GM23338 (cell line): ENCODE measurements at regions not wholly inside any gene's neighbourhood (a gene's known extent, or its start where the extent isn't known, plus 50 kb on each side); places are given as distances from the start of the nearest gene placed in this dataset.

Experiments used
- ATAC-seq: fragments of 200-7000 bp; cut with Tn5 transposase; 3 replicates; pipeline ENCODE4 v1.9.1; 2020
- DNase-seq: peaks from one replicate; pipeline ENCODE4 v3.0.0-alpha.2; 2015; ENCODE audit warnings: low spot score
- H2AFZ ChIP-seq: fragments of 200-600 bp; sonication (generic); 2 replicates; pipeline ENCODE4 v1.8.0; 2016; ENCODE audit warnings: antibody characterized with exemption, mild to moderate bottlenecking, moderate library complexity
- H3F3A ChIP-seq: fragments of 200-600 bp; sonication (generic); replicated peaks from 2 replicates; pipeline ENCODE4 v1.8.0; 2017; ENCODE audit warnings: antibody characterized with exemption, mixed run types, low read depth
- H3K27ac ChIP-seq: fragments of 200-600 bp; sonication (generic); 2 replicates; pipeline ENCODE4 v1.6.1; 2016; ENCODE audit warnings: low read depth
- H3K27me3 ChIP-seq: fragments of 200-600 bp; sonication (generic); 2 replicates; pipeline ENCODE4 v1.8.0; 2016; ENCODE audit warnings: mild to moderate bottlenecking, mixed run types, moderate library complexity; ENCODE audit not compliant: insufficient read depth
- H3K36me3 ChIP-seq: fragments of 200-600 bp; sonication (generic); 2 replicates; pipeline ENCODE4 v1.8.0; 2016; ENCODE audit warnings: mild to moderate bottlenecking; ENCODE audit not compliant: insufficient read depth
- H3K4me1 ChIP-seq: fragments of 200-600 bp; sonication (generic); 2 replicates; pipeline ENCODE4 v1.8.0; 2016; ENCODE audit warnings: mild to moderate bottlenecking, moderate library complexity; ENCODE audit not compliant: insufficient read depth
- H3K4me2 ChIP-seq: fragments of 200-600 bp; sonication (generic); 2 replicates; pipeline ENCODE4 v1.7.1; 2017; ENCODE audit warnings: mixed run types
- H3K4me3 ChIP-seq: fragments of 200-600 bp; sonication (generic); 2 replicates; pipeline ENCODE4 v1.6.1; 2016; ENCODE audit warnings: mixed run types
- H3K79me2 ChIP-seq: fragments of 200-600 bp; sonication (generic); replicated peaks from 2 replicates; pipeline ENCODE4 v1.8.0; 2017; ENCODE audit warnings: mild to moderate bottlenecking; ENCODE audit not compliant: insufficient read depth
- H3K9me2 ChIP-seq: fragments of 200-600 bp; sonication (generic); 2 replicates; pipeline ENCODE4 v1.8.0; 2017; ENCODE audit not compliant: insufficient read depth
- H4K20me1 ChIP-seq: fragments of 200-600 bp; sonication (generic); replicated peaks from 2 replicates; pipeline ENCODE4 v1.8.0; 2017; ENCODE audit warnings: mild to moderate bottlenecking; ENCODE audit not compliant: insufficient read depth
- H3K27ac Mint-ChIP-seq: 2 replicates; pipeline ENCODE4 v1.8.0; 2020; ENCODE audit warnings: inconsistent platforms, mild to moderate bottlenecking, moderate library complexity, mixed read lengths
- H3K27me3 Mint-ChIP-seq: 3 replicates; pipeline ENCODE4 v1.8.0; 2022; ENCODE audit warnings: low read depth, mild to moderate bottlenecking, moderate library complexity, mixed read lengths, inconsistent platforms; ENCODE audit not compliant: insufficient read depth, poor library complexity
- H3K36me3 Mint-ChIP-seq: 3 replicates; pipeline ENCODE4 v1.8.0; 2021; ENCODE audit warnings: low read depth, mild to moderate bottlenecking, inconsistent platforms, moderate library complexity, mixed read lengths
- H3K4me1 Mint-ChIP-seq: 3 replicates; pipeline ENCODE4 v1.8.0; 2020; ENCODE audit warnings: mild to moderate bottlenecking, inconsistent platforms, mixed read lengths
- H3K4me3 Mint-ChIP-seq: 3 replicates; pipeline ENCODE4 v1.8.0; 2021; ENCODE audit warnings: moderate library complexity, mild to moderate bottlenecking, inconsistent platforms, mixed read lengths
- H3K9me3 Mint-ChIP-seq: 3 replicates; pipeline ENCODE4 v1.8.0; 2020; ENCODE audit warnings: moderate library complexity, mild to moderate bottlenecking, inconsistent platforms, mixed read lengths
- CREB1 ChIP-seq: fragments of 250-450 bp; sonication (Bioruptor Pico); IDR thresholded peaks from 2 replicates; pipeline ENCODE4 v1.5.0; 2020; ENCODE audit warnings: low read depth, mild to moderate bottlenecking, moderate library complexity
- EZH2 ChIP-seq: fragments of 200-600 bp; sonication (generic); IDR thresholded peaks from one replicate; pipeline ENCODE4 v1.8.0; 2017; ENCODE audit warnings: antibody characterized with exemption, mild to moderate bottlenecking, low read depth; ENCODE audit not compliant: unreplicated experiment
- EZH2phosphoT487 ChIP-seq: fragments of 200-600 bp; sonication (generic); IDR thresholded peaks from one replicate; pipeline ENCODE4 v1.8.1; 2018; ENCODE audit warnings: antibody characterized with exemption; ENCODE audit not compliant: unreplicated experiment
- JUNB ChIP-seq: IDR thresholded peaks from one replicate; pipeline ENCODE4 v1.6.1; 2016; ENCODE audit warnings: antibody characterized with exemption; ENCODE audit not compliant: unreplicated experiment
- NANOG ChIP-seq: IDR thresholded peaks from 2 replicates; pipeline ENCODE4 v1.6.1; 2016; ENCODE audit warnings: antibody characterized with exemption, borderline replicate concordance
- POLR2AphosphoS5 ChIP-seq: IDR thresholded peaks from 2 replicates; pipeline ENCODE4 v1.6.1; 2016; ENCODE audit warnings: antibody characterized with exemption, low read depth
- STAT1 ChIP-seq: IDR thresholded peaks from one replicate; pipeline ENCODE4 v1.6.1; 2016; ENCODE audit warnings: antibody characterized with exemption; ENCODE audit not compliant: unreplicated experiment
- ZNF114 ChIP-seq: fragments of 250-450 bp; sonication (Bioruptor Pico); IDR thresholded peaks from 2 replicates; pipeline ENCODE4 v1.5.0; 2020; ENCODE audit warnings: mild to moderate bottlenecking, moderate library complexity
- ZNF331 ChIP-seq: fragments of 250-450 bp; sonication (Bioruptor Pico); IDR thresholded peaks from 2 replicates; pipeline ENCODE4 v1.5.0; 2020; ENCODE audit warnings: low read depth, mild to moderate bottlenecking, moderate library complexity
- TF ChIP-seq, protein P1 (sequence below), 2 experiments: fragments of 200-600 bp in 1 of 2; sonication (generic) in 1 of 2; conservative IDR thresholded peaks; 2 replicates each; pipeline versions ENCODE4 v1.5.1 to v1.6.1; 2016 to 2017; ENCODE audit warnings: antibody characterized with exemption in 2 of 2, low read depth in 2 of 2, mild to moderate bottlenecking in 2 of 2, moderate library complexity in 1 of 2
- TF ChIP-seq, protein P2 (sequence below): fragments of 250-450 bp; sonication (Bioruptor Pico); IDR thresholded peaks from 2 replicates; pipeline ENCODE4 v1.5.0; 2020; ENCODE audit warnings: mild to moderate bottlenecking, moderate library complexity
- TF ChIP-seq, protein P3 (sequence below): IDR thresholded peaks from 2 replicates; pipeline ENCODE4 v1.6.1; 2016; ENCODE audit warnings: antibody characterized with exemption
- TF ChIP-seq, protein P4 (sequence below): IDR thresholded peaks from one replicate; pipeline ENCODE4 v1.6.1; 2018; ENCODE audit warnings: antibody characterized with exemption; ENCODE audit not compliant: unreplicated experiment

DNA sequence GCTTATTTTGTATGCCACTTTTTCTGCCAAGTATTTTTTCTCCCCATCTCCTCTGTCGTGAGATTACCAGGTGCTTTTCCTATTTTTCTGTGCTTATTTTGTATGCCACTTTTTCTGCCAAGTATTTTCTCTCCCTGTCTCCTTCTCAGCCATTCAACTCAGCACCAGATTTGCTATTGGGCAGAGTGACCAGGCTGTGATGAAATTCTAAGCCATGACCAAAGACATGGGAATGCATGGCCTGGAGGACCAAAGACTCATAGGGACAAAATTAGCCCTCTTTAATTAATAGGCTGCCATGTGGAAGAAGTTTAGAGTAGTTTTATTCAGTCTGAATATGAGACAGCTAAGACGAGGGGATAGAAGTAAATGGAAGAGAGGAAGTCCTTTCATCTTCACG, 257.4 kb downstream of the SQOR start:
- Histone ChIP-seq H3F3A (no peaks in the 10 kb centered on the region), H3K27ac (no peak overlapping the region), H4K20me1 (no peaks in the 10 kb centered on the region), H3K36me3 (no peaks in the 10 kb centered on the region), H3K27me3 (no peaks in the 10 kb centered on the region), H3K4me2 (no peak overlapping the region), H3K4me3 (no peak overlapping the region), H3K9me2 (no peaks in the 10 kb centered on the region), H3K79me2 (no peaks in the 10 kb centered on the region), H2AFZ (no peak overlapping the region), H3K4me1 (no peaks in the 10 kb centered on the region)
- Mint-ChIP-seq H3K36me3 (peaks cover 3% of the 10 kb centered on the region; the same call in 2 of the 3 replicates), H3K9me3 (peaks cover 64% of the 10 kb centered on the region), H3K27ac (no peak overlapping the region), H3K27me3 (no peaks in the 10 kb centered on the region), H3K4me3 (no peak overlapping the region), H3K4me1 (no peaks in the 10 kb centered on the region)
- TF ChIP-seq NANOG (no peak), STAT1 (no peak), EZH2 (no peak), POLR2AphosphoS5 (no peak), ZNF331 (CRISPR knock-in tag) (no peak), CREB1 (CRISPR knock-in tag) (no peak), JUNB (no peak), ZNF114 (CRISPR knock-in tag) (no peak), EZH2phosphoT487 (no peak)
- TF ChIP-seq, protein P1, sequence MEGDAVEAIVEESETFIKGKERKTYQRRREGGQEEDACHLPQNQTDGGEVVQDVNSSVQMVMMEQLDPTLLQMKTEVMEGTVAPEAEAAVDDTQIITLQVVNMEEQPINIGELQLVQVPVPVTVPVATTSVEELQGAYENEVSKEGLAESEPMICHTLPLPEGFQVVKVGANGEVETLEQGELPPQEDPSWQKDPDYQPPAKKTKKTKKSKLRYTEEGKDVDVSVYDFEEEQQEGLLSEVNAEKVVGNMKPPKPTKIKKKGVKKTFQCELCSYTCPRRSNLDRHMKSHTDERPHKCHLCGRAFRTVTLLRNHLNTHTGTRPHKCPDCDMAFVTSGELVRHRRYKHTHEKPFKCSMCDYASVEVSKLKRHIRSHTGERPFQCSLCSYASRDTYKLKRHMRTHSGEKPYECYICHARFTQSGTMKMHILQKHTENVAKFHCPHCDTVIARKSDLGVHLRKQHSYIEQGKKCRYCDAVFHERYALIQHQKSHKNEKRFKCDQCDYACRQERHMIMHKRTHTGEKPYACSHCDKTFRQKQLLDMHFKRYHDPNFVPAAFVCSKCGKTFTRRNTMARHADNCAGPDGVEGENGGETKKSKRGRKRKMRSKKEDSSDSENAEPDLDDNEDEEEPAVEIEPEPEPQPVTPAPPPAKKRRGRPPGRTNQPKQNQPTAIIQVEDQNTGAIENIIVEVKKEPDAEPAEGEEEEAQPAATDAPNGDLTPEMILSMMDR (conservative IDR thresholded peaks at IDR 0.05; ENCODE audit: low read depth in 2 of 2), result no peak
- TF ChIP-seq, protein P2, sequence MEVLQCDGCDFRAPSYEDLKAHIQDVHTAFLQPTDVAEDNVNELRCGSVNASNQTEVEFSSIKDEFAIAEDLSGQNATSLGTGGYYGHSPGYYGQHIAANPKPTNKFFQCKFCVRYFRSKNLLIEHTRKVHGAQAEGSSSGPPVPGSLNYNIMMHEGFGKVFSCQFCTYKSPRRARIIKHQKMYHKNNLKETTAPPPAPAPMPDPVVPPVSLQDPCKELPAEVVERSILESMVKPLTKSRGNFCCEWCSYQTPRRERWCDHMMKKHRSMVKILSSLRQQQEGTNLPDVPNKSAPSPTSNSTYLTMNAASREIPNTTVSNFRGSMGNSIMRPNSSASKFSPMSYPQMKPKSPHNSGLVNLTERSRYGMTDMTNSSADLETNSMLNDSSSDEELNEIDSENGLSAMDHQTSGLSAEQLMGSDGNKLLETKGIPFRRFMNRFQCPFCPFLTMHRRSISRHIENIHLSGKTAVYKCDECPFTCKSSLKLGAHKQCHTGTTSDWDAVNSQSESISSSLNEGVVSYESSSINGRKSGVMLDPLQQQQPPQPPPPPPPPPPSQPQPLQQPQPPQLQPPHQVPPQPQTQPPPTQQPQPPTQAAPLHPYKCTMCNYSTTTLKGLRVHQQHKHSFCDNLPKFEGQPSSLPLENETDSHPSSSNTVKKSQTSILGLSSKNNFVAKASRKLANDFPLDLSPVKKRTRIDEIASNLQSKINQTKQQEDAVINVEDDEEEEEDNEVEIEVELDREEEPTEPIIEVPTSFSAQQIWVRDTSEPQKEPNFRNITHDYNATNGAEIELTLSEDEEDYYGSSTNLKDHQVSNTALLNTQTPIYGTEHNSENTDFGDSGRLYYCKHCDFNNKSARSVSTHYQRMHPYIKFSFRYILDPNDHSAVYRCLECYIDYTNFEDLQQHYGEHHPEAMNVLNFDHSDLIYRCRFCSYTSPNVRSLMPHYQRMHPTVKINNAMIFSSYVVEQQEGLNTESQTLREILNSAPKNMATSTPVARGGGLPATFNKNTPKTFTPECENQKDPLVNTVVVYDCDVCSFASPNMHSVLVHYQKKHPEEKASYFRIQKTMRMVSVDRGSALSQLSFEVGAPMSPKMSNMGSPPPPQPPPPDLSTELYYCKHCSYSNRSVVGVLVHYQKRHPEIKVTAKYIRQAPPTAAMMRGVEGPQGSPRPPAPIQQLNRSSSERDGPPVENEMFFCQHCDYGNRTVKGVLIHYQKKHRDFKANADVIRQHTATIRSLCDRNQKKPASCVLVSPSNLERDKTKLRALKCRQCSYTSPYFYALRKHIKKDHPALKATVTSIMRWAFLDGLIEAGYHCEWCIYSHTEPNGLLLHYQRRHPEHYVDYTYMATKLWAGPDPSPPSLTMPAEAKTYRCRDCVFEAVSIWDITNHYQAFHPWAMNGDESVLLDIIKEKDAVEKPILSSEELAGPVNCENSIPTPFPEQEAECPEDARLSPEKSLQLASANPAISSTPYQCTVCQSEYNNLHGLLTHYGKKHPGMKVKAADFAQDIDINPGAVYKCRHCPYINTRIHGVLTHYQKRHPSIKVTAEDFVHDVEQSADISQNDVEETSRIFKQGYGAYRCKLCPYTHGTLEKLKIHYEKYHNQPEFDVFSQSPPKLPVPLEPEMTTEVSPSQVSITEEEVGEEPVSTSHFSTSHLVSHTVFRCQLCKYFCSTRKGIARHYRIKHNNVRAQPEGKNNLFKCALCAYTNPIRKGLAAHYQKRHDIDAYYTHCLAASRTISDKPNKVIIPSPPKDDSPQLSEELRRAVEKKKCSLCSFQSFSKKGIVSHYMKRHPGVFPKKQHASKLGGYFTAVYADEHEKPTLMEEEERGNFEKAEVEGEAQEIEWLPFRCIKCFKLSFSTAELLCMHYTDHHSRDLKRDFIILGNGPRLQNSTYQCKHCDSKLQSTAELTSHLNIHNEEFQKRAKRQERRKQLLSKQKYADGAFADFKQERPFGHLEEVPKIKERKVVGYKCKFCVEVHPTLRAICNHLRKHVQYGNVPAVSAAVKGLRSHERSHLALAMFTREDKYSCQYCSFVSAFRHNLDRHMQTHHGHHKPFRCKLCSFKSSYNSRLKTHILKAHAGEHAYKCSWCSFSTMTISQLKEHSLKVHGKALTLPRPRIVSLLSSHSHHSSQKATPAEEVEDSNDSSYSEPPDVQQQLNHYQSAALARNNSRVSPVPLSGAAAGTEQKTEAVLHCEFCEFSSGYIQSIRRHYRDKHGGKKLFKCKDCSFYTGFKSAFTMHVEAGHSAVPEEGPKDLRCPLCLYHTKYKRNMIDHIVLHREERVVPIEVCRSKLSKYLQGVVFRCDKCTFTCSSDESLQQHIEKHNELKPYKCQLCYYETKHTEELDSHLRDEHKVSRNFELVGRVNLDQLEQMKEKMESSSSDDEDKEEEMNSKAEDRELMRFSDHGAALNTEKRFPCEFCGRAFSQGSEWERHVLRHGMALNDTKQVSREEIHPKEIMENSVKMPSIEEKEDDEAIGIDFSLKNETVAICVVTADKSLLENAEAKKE (CRISPR knock-in tag), result no peak
- TF ChIP-seq, protein P3, sequence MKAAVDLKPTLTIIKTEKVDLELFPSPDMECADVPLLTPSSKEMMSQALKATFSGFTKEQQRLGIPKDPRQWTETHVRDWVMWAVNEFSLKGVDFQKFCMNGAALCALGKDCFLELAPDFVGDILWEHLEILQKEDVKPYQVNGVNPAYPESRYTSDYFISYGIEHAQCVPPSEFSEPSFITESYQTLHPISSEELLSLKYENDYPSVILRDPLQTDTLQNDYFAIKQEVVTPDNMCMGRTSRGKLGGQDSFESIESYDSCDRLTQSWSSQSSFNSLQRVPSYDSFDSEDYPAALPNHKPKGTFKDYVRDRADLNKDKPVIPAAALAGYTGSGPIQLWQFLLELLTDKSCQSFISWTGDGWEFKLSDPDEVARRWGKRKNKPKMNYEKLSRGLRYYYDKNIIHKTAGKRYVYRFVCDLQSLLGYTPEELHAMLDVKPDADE, result no peak
- TF ChIP-seq, protein P4, sequence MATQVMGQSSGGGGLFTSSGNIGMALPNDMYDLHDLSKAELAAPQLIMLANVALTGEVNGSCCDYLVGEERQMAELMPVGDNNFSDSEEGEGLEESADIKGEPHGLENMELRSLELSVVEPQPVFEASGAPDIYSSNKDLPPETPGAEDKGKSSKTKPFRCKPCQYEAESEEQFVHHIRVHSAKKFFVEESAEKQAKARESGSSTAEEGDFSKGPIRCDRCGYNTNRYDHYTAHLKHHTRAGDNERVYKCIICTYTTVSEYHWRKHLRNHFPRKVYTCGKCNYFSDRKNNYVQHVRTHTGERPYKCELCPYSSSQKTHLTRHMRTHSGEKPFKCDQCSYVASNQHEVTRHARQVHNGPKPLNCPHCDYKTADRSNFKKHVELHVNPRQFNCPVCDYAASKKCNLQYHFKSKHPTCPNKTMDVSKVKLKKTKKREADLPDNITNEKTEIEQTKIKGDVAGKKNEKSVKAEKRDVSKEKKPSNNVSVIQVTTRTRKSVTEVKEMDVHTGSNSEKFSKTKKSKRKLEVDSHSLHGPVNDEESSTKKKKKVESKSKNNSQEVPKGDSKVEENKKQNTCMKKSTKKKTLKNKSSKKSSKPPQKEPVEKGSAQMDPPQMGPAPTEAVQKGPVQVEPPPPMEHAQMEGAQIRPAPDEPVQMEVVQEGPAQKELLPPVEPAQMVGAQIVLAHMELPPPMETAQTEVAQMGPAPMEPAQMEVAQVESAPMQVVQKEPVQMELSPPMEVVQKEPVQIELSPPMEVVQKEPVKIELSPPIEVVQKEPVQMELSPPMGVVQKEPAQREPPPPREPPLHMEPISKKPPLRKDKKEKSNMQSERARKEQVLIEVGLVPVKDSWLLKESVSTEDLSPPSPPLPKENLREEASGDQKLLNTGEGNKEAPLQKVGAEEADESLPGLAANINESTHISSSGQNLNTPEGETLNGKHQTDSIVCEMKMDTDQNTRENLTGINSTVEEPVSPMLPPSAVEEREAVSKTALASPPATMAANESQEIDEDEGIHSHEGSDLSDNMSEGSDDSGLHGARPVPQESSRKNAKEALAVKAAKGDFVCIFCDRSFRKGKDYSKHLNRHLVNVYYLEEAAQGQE, result no peak
- ATAC-seq (no peak), DNase-seq (no peak)
